ENCODE measurements at regions not wholly inside any gene's neighbourhood (a gene's known extent, or its start where the extent isn't known, plus 50 kb on each side); places are given as distances from the start of the nearest gene placed in this dataset.

DNA sequence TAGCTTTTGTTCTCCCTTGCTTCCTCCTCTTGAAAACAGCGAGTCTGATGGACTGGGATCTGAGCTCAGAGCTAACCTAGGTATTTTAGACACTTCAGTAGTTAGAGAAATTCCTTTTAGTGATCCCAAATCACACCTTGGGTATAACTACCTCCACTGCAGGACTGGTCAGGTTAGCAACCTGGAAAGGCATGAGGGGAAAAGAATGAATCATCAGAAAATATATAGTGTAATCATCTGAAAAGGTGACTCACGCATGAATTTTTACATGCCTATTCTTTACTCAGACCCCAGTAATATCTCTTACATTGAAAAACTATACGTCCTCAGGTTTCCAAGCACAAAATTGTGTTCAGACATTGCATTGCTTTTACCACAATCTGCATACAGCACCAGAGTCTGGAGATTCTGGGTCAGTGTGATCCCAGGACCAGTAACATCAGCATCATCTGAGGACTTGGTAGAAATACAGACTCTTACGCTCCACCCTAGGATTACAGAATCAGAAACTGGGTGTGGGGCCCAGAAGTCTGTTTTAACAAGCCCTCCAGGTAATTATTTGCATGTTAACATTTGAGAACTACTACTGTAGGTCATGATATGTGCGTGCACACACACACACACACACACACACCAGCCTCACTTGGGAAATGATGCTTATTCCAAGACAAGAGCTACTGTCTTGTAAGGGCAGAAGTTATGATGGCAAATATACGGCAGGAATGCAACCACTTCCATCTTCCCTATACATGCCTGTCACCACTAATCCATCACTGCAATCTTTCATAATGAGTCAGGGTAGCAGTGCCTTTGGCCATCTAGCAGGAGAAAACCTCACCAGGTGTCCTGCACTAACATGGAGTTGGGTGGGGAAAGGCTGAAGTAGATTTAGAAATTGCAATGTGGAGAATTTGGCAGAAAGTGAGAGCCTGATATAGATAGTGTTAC lies 271.6 kb upstream of the MAP3K1 start:
- intact Hi-C loops (cut with micrococcal nuclease; ENCODE audit: unreplicated experiment) = no loop called here
- H3K27ac ChIP-seq (ENCODE audit: low read depth, low read length, poor library complexity, severe bottlenecking) = no peak overlapping the region
- POLR2A ChIA-PET (ENCODE audit: low non-redundant PET) = no interaction called here
- H3K27me3 ChIP-seq (replicated peaks; ENCODE audit: insufficient read depth, low read depth, low read length, poor library complexity) = no peaks in the 10 kb centered on the region
- no peaks in the 10 kb centered on the region for H3K9me3 ChIP-seq (ENCODE audit: low read depth, low read length, poor library complexity, severe bottlenecking)
- CTCF ChIA-PET = no interaction called here
- TF ChIP-seq, protein P1, sequence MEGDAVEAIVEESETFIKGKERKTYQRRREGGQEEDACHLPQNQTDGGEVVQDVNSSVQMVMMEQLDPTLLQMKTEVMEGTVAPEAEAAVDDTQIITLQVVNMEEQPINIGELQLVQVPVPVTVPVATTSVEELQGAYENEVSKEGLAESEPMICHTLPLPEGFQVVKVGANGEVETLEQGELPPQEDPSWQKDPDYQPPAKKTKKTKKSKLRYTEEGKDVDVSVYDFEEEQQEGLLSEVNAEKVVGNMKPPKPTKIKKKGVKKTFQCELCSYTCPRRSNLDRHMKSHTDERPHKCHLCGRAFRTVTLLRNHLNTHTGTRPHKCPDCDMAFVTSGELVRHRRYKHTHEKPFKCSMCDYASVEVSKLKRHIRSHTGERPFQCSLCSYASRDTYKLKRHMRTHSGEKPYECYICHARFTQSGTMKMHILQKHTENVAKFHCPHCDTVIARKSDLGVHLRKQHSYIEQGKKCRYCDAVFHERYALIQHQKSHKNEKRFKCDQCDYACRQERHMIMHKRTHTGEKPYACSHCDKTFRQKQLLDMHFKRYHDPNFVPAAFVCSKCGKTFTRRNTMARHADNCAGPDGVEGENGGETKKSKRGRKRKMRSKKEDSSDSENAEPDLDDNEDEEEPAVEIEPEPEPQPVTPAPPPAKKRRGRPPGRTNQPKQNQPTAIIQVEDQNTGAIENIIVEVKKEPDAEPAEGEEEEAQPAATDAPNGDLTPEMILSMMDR (conservative IDR thresholded peaks at IDR 0.05; ENCODE audit: low read depth, low read length) = no peak
- no peak for TF ChIP-seq EZH2 (IDR thresholded peaks at IDR 0.05; ENCODE audit: borderline replicate concordance, low read depth, low read length, poor library complexity, severe bottlenecking)
- no TSS peak for BruUV-seq (replicated peaks)
- no peaks in the 10 kb centered on the region for H3K36me3 ChIP-seq (ENCODE audit: insufficient read depth, low read length, poor library complexity, severe bottlenecking)
- no peaks in the 10 kb centered on the region for H3K4me1 ChIP-seq (ENCODE audit: insufficient read depth, low read length, poor library complexity, severe bottlenecking)
- DNase-seq (ENCODE audit: low spot score) = no peak
- H3K4me3 ChIP-seq (ENCODE audit: low read depth, low read length, poor library complexity, severe bottlenecking) = no peak overlapping the region

DNA sequence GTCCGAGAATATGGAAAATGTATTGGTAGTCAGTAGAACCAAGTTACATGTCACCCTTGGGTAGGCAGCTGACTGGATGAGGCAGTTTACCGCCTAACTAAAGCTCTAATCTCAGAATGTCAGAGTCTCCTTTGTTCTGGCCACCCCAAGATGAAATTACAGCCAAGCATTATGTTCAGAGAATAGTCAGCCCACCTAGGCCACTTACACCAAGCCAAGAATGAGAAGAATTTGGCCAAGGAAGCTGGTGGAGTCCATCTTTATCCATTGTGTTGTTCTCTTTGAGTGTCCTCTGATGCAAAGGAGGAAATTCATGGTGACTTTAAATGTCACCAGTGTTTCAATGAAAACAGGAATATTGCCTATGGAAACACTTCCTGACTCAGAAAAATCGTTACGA lies 275.1 kb upstream of the MAP3K1 start:
- ChIA-PET POLR2A (ENCODE audit: low non-redundant PET) (no interaction called here), CTCF (no interaction called here)
- Histone ChIP-seq H3K27ac (ENCODE audit: low read depth, low read length, poor library complexity, severe bottlenecking) (no peak overlapping the region), H3K4me3 (ENCODE audit: low read depth, low read length, poor library complexity, severe bottlenecking) (no peak overlapping the region), H3K36me3 (ENCODE audit: insufficient read depth, low read length, poor library complexity, severe bottlenecking) (no peaks in the 10 kb centered on the region), H3K27me3 (replicated peaks; ENCODE audit: insufficient read depth, low read depth, low read length, poor library complexity) (no peaks in the 10 kb centered on the region), H3K9me3 (ENCODE audit: low read depth, low read length, poor library complexity, severe bottlenecking) (no peaks in the 10 kb centered on the region), H3K4me1 (ENCODE audit: insufficient read depth, low read length, poor library complexity, severe bottlenecking) (no peaks in the 10 kb centered on the region)
- BruUV-seq (replicated peaks) = no TSS peak
- TF ChIP-seq, protein P1 (conservative IDR thresholded peaks at IDR 0.05; ENCODE audit: low read depth, low read length) = no peak
- TF ChIP-seq EZH2 (IDR thresholded peaks at IDR 0.05; ENCODE audit: borderline replicate concordance, low read depth, low read length, poor library complexity, severe bottlenecking) = no peak
- intact Hi-C loops (cut with micrococcal nuclease; ENCODE audit: unreplicated experiment) = no loop called here
- DNase-seq (ENCODE audit: low spot score) = no peak

DNA sequence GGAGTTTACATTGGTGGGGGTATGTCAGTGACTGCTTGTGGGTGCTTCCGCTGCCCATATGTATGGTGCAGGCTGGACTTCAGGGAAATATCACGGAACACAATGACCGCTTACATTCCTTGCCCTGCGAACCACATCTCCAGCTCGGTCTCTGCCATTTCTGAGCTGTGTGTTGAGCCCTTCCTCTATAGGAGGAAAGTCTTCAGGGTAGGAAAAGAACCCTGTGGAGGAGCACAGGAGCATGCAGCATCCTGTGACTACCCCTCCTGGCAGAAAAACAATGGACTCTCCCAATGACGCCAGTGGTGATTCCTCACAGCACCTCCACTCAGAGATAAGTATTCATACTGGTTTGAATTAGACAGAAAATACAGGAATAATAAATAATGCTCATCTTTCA lies 276.8 kb upstream of the MAP3K1 start:
- CTCF ChIA-PET = no interaction called here

More for the DNA sequence above, 276.8 kb upstream of the MAP3K1 start:
- BruUV-seq (replicated peaks) = no TSS peak
- Histone ChIP-seq H3K27me3 (replicated peaks; ENCODE audit: insufficient read depth, low read depth, low read length, poor library complexity) (no peaks in the 10 kb centered on the region), H3K4me3 (ENCODE audit: low read depth, low read length, poor library complexity, severe bottlenecking) (no peak overlapping the region), H3K9me3 (ENCODE audit: low read depth, low read length, poor library complexity, severe bottlenecking) (no peaks in the 10 kb centered on the region), H3K4me1 (ENCODE audit: insufficient read depth, low read length, poor library complexity, severe bottlenecking) (no peaks in the 10 kb centered on the region), H3K36me3 (ENCODE audit: insufficient read depth, low read length, poor library complexity, severe bottlenecking) (no peaks in the 10 kb centered on the region), H3K27ac (ENCODE audit: low read depth, low read length, poor library complexity, severe bottlenecking) (no peak overlapping the region)
- intact Hi-C loops (cut with micrococcal nuclease; ENCODE audit: unreplicated experiment) = no loop called here
- no peak for TF ChIP-seq EZH2 (IDR thresholded peaks at IDR 0.05; ENCODE audit: borderline replicate concordance, low read depth, low read length, poor library complexity, severe bottlenecking)
- TF ChIP-seq, protein P1 (conservative IDR thresholded peaks at IDR 0.05; ENCODE audit: low read depth, low read length) = no peak
- POLR2A ChIA-PET (ENCODE audit: low non-redundant PET) = no interaction called here
- no peak for DNase-seq (ENCODE audit: low spot score)
